T-helper 2 cell treated with Interferon-gamma antibody and Interleukin-4, amounts not matched to agents 5 μg/mL and 100 μg/mL, for 36 hours (primary cell): ENCODE measurements at regions not wholly inside any gene's neighbourhood (a gene's known extent, or its start where the extent isn't known, plus 50 kb on each side); places are given as distances from the start of the nearest gene placed in this dataset.
"Not testable (repeated sequence)": the region's sequence is repeated elsewhere in the genome, so short reads cannot be mapped to it uniquely, and the experiment has no call there.

Experiments used
- DNase-seq: peaks from one replicate; pipeline ENCODE4 v3.0.0; 2021; ENCODE audit warnings: low spot score
- H3K27ac Mint-ChIP-seq: one replicate; pipeline ENCODE4 v1.8.0; 2021; ENCODE audit warnings: mild to moderate bottlenecking, mixed read lengths
- H3K27me3 Mint-ChIP-seq: one replicate; pipeline ENCODE4 v1.8.0; 2021; ENCODE audit warnings: low read depth, mixed read lengths
- H3K36me3 Mint-ChIP-seq: one replicate; pipeline ENCODE4 v1.8.0; 2021; ENCODE audit warnings: low read depth, mixed read lengths
- H3K4me1 Mint-ChIP-seq: one replicate; pipeline ENCODE4 v1.8.0; 2021; ENCODE audit warnings: low read depth, mixed read lengths
- H3K4me3 Mint-ChIP-seq: one replicate; pipeline ENCODE4 v1.8.0; 2022; ENCODE audit warnings: mild to moderate bottlenecking, moderate library complexity, mixed read lengths
- H3K9me3 Mint-ChIP-seq: one replicate; pipeline ENCODE4 v1.8.0; 2021; ENCODE audit warnings: mixed read lengths

DNA sequence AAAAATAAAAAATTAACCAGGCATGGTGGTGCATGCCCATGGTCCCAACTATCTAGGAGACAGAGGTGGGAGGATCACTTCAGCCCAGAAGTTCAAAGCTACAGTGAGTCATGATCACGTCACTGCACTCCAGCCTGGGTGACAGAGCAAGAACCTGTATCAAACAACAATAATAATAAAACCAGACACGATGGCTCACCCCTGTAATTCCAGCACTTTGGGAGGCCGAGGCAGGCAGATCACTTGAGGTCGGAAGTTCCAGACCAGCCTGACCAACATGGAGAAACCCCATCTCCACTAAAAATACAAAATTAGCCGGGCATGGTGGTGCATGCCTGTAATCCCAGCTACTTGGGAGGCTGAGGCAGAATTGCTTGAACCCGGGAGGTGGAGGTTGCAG, 159.4 kb downstream of the SKIDA1 start:
- H3K4me1 Mint-ChIP-seq, H3K4me3 Mint-ChIP-seq, H3K27me3 Mint-ChIP-seq, DNase-seq, H3K9me3 Mint-ChIP-seq, H3K36me3 Mint-ChIP-seq, H3K27ac Mint-ChIP-seq: not testable (repeated sequence)

DNA sequence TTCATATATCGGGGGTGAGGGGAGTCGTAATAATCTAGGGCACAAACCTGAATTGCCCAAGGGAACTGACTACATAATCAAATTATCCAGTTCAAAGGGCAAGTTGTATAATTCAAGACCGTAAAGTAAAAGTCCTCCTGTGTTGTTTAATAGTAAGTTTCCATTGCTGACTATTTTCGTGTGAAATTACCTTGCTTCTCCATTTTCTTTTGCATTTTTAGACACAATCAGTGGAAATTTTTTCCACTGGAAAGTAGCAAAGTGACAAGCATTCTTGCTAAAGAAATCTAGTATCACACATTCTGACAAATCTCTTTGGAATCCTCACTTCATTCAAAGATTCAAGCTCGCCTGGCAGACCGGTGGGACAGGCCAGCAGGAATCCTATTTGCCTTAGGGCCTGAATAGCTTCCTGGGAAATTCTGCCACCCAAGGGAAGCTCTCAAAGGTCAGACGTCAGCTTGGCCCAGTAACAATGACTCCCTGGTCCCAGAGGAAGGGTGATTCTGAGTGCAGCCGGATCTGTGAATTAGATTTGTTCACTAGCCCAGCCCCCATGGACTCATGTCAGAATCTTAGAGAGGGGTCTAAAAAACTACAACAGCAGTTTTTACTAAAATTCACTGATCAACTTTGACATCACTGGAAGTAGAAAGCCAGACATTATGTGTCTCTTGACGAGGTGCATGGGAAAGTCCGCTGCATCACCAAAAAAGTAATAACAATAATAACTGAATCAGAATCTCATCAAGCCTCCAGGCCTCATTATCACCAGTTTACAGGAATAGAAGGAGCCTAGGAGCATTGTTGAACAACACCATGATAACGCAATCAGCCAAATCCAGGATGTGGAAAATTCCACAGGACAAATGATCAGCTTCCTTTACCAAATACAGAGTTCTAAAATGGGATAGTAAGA, 161.0 kb downstream of the SKIDA1 start:
- no peaks in the 10 kb centered on the region for H3K36me3 Mint-ChIP-seq
- no peak overlapping the region for H3K27ac Mint-ChIP-seq
- H3K4me3 Mint-ChIP-seq, result no peak overlapping the region
- no peak for DNase-seq
- H3K4me1 Mint-ChIP-seq, result no peaks in the 10 kb centered on the region
- no peaks in the 10 kb centered on the region for H3K27me3 Mint-ChIP-seq
- H3K9me3 Mint-ChIP-seq, result no peaks in the 10 kb centered on the region

DNA sequence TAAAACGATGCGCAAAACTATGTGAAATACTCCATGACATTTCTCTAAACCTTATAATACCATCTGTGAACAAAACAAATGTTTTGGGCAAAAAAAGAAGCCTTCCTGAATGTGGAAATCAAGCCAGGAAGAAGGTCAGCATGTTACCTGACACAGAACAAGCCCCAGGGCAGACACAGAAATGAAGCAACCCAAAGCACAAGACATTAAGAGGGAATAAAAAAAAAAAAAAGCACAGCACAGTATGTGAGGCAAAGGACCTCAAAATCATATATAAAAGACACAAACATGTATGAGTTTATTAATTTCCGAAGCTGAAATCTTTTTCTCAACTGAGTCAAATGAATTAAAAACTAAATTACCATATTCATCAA, 161.8 kb downstream of the SKIDA1 start:
- Mint-ChIP-seq H3K4me3 (no peak overlapping the region), H3K27ac (no peak overlapping the region), H3K9me3 (no peaks in the 10 kb centered on the region), H3K27me3 (no peaks in the 10 kb centered on the region), H3K4me1 (no peaks in the 10 kb centered on the region), H3K36me3 (no peaks in the 10 kb centered on the region)
- DNase-seq, result no peak

- no peaks in the 10 kb centered on the region for H3K27me3 Mint-ChIP-seq
- H3K4me3 Mint-ChIP-seq, result no peak overlapping the region
- no peaks in the 10 kb centered on the region for H3K36me3 Mint-ChIP-seq
- no peak for DNase-seq
- H3K9me3 Mint-ChIP-seq, result no peaks in the 10 kb centered on the region
- no peaks in the 10 kb centered on the region for H3K4me1 Mint-ChIP-seq
- no peak overlapping the region for H3K27ac Mint-ChIP-seq
Measured at GRCh38 chr10:21363092-21363730, 162.3 kb downstream of the SKIDA1 start.

DNA sequence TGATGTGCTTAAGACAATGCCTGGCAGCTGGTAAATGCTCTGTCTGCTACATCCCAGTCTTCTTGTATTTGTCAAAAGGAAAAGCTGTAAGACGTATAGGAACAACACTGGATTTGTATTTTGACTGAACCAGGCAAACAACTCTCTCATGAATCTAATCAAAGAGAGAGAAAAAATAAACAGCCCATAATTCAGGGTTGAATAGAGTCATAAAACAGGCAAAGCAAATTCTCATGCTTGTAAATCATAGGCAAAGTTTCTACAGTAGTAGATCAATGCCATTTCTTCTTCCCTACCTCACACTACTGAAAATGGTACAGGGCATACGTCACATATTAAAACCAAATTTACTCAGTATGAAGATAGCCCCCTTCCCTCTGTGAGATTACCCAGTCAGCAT, 166.3 kb downstream of the SKIDA1 start:
- Mint-ChIP-seq H3K4me3 (no peak overlapping the region), H3K36me3 (no peaks in the 10 kb centered on the region), H3K4me1 (no peaks in the 10 kb centered on the region), H3K27ac (no peak overlapping the region), H3K27me3 (no peaks in the 10 kb centered on the region), H3K9me3 (no peaks in the 10 kb centered on the region)
- no peak for DNase-seq

DNA sequence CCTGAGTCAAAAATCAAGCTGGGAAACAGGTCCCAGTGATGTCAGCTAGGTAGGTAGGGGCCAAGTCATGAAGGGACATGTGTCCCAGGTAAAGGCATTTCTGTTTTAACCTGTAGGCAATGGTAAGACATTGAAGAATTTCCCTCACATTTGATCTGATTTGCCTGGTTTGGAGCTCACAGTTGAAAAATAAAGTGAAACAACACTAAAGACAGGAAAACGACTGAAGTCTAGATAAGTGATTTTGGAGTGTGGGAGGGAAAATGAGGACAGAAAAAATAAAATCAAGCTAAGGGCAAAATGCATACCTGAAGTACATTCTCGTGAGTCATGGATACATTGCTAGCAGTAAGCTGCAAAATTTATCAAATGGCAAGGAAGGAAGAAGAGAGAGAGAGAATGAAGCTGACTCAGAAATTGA, 169.9 kb downstream of the SKIDA1 start:
- Mint-ChIP-seq H3K9me3 (no peaks in the 10 kb centered on the region), H3K4me3 (no peak overlapping the region), H3K27ac (no peak overlapping the region), H3K36me3 (no peaks in the 10 kb centered on the region), H3K4me1 (no peaks in the 10 kb centered on the region), H3K27me3 (no peaks in the 10 kb centered on the region)
- no peak for DNase-seq

GRCh38 chr10:21352886-21353285, 172.6 kb downstream of the SKIDA1 start:
- H3K27ac Mint-ChIP-seq, result no peak overlapping the region
- no peak overlapping the region for H3K4me3 Mint-ChIP-seq
- no peaks in the 10 kb centered on the region for H3K27me3 Mint-ChIP-seq
- H3K9me3 Mint-ChIP-seq, result no peaks in the 10 kb centered on the region
- no peaks in the 10 kb centered on the region for H3K36me3 Mint-ChIP-seq
- no peaks in the 10 kb centered on the region for H3K4me1 Mint-ChIP-seq
- DNase-seq, result no peak

- H3K36me3 Mint-ChIP-seq, H3K9me3 Mint-ChIP-seq, DNase-seq, H3K4me3 Mint-ChIP-seq, H3K27me3 Mint-ChIP-seq, H3K4me1 Mint-ChIP-seq, H3K27ac Mint-ChIP-seq: not testable (repeated sequence)
Measured at GRCh38 chr10:21351594-21351993, 173.9 kb downstream of the SKIDA1 start.

DNA sequence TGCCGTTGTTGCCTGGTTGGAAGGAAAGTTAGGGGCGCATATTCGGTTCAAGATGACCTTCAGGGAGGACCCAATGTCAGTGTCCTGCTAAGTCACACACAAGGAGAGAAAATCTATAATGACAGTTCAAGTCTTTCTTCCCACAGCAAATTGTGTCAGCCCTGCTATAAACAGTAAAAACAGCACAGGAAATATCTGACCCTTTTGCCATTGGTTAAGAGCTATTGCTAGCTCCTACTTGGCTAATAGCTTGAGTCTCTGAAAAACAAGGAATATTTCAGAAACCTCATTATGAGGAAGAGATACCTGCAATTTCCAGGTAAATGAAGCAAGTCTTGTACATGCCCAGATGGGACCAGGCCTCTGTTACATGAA, 175.6 kb downstream of the SKIDA1 start:
- Mint-ChIP-seq H3K4me3 (no peak overlapping the region), H3K27ac (no peak overlapping the region), H3K4me1 (no peaks in the 10 kb centered on the region), H3K36me3 (no peaks in the 10 kb centered on the region), H3K27me3 (no peaks in the 10 kb centered on the region), H3K9me3 (no peaks in the 10 kb centered on the region)
- no peak for DNase-seq

- no peak overlapping the region for H3K4me3 Mint-ChIP-seq
- H3K4me1 Mint-ChIP-seq, result no peaks in the 10 kb centered on the region
- H3K9me3 Mint-ChIP-seq, result no peaks in the 10 kb centered on the region
- H3K27me3 Mint-ChIP-seq, result no peaks in the 10 kb centered on the region
- H3K27ac Mint-ChIP-seq, result no peak overlapping the region
- no peaks in the 10 kb centered on the region for H3K36me3 Mint-ChIP-seq
- DNase-seq, result no peak
Measured at GRCh38 chr10:21347785-21348170, 177.7 kb downstream of the SKIDA1 start.

DNA sequence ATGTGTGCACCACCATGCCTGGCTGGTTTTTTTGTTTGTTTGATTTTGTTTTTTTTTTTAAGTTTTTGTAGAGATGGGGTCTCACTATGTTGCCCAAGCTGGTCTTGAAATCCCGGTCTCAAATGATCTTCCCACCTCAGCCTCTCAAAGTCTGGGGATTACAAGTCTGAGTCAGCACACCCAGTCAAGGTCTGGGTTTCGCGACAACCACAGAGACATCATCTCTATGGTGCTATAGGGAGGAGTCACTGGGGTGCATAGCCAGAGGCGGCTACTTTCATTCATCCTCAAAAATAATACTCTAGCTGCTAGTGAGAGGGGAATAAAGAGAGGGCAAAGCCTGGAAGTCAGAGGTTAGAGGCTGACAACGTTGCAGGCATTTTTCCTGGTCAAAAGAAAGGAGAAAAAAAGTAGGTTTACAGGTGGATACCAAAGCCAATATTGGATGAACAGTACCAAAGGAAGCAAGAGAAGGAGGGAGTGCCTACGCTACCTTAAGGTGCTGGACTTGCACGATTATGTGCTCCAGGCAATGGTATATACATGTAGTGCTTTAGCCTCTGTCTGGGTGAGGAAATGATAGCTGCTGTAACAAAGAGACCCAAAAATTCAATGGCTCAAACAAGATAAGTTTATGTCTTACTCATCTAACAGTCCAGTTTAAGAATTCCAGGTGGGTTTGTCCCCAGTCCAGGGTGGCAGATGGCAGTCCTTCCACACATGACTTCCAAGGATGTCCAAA, 178.3 kb downstream of the SKIDA1 start:
- H3K36me3 Mint-ChIP-seq, result no peaks in the 10 kb centered on the region
- no peaks in the 10 kb centered on the region for H3K4me1 Mint-ChIP-seq
- H3K27ac Mint-ChIP-seq, result no peak overlapping the region
- H3K27me3 Mint-ChIP-seq, result no peaks in the 10 kb centered on the region
- H3K9me3 Mint-ChIP-seq, result no peaks in the 10 kb centered on the region
- no peak overlapping the region for H3K4me3 Mint-ChIP-seq
- no peak for DNase-seq

GRCh38 chr10:21343087-21343486, 182.4 kb downstream of the SKIDA1 start:
- no peak for DNase-seq
- H3K4me1 Mint-ChIP-seq, result no peaks in the 10 kb centered on the region
- H3K9me3 Mint-ChIP-seq, result no peaks in the 10 kb centered on the region
- no peaks in the 10 kb centered on the region for H3K36me3 Mint-ChIP-seq
- H3K27me3 Mint-ChIP-seq, result no peaks in the 10 kb centered on the region
- no peak overlapping the region for H3K4me3 Mint-ChIP-seq
- no peak overlapping the region for H3K27ac Mint-ChIP-seq

- not testable (repeated sequence) for H3K27ac Mint-ChIP-seq, H3K4me1 Mint-ChIP-seq, H3K4me3 Mint-ChIP-seq, DNase-seq, H3K27me3 Mint-ChIP-seq, H3K36me3 Mint-ChIP-seq, H3K9me3 Mint-ChIP-seq
Measured at GRCh38 chr10:21342499-21342898, 183.0 kb downstream of the SKIDA1 start.

GRCh38 chr10:21340331-21340730, 185.2 kb downstream of the SKIDA1 start:
- Mint-ChIP-seq H3K4me1 (no peaks in the 10 kb centered on the region), H3K9me3 (no peaks in the 10 kb centered on the region), H3K27me3 (no peaks in the 10 kb centered on the region), H3K4me3 (no peak overlapping the region), H3K36me3 (no peaks in the 10 kb centered on the region), H3K27ac (no peak overlapping the region)
- no peak for DNase-seq
